CD4-positive, CD25-positive, alpha-beta regulatory T cell (primary cell): ENCODE measurements at regions not wholly inside any gene's neighbourhood (a gene's known extent, or its start where the extent isn't known, plus 50 kb on each side); places are given as distances from the start of the nearest gene placed in this dataset.
A peak's percentile ranks its signal among the peaks of the same experiment; 100 is the strongest.

Source experiments
- ATAC-seq, 2 donors: fragments of 150-1000 bp; cut with Tn5 transposase; one replicate each; pipeline ENCODE4 v1.10.0; 2021; ENCODE audit warnings: low read depth in 2 of 2, moderate number of reproducible peaks in 2 of 2, moderate library complexity in 1 of 2
- DNase-seq, 3 donors: peaks; one replicate each; pipeline versions ENCODE4 v3.0.0 to v3.0.0-alpha.2; 2012 to 2022; ENCODE audit warnings: mixed read lengths in 1 of 3
- H3K27ac ChIP-seq: one replicate; pipeline ENCODE4 v1.7.0; 2013; ENCODE audit warnings: mild to moderate bottlenecking, low read length; ENCODE audit not compliant: insufficient read depth, poor library complexity, severe bottlenecking
- H3K27me3 ChIP-seq: one replicate; pipeline ENCODE4 v1.7.0; 2013; ENCODE audit warnings: low read length; ENCODE audit not compliant: control insufficient read depth, insufficient read depth
- H3K36me3 ChIP-seq: one replicate; pipeline ENCODE4 v1.7.0; 2013; ENCODE audit warnings: mild to moderate bottlenecking, low read length, moderate library complexity; ENCODE audit not compliant: control insufficient read depth, insufficient read depth
- H3K4me1 ChIP-seq: 2 replicates; pipeline ENCODE4 v1.7.0; 2013; ENCODE audit warnings: mild to moderate bottlenecking, low read length; ENCODE audit not compliant: insufficient read depth, control insufficient read depth, poor library complexity, severe bottlenecking
- H3K4me3 ChIP-seq: one replicate; pipeline ENCODE4 v1.7.0; 2013; ENCODE audit warnings: low read depth, mild to moderate bottlenecking, low read length, moderate library complexity
- H3K9me3 ChIP-seq, 2 experiments: 1 replicate in 1 of 2; 2 replicates in 1 of 2; pipeline ENCODE4 v1.7.0; 2013; ENCODE audit warnings: low read length in 2 of 2, mild to moderate bottlenecking in 1 of 2, moderate library complexity in 1 of 2; ENCODE audit not compliant: control insufficient read depth in 2 of 2
- H3K27ac Mint-ChIP-seq, 3 donors: one replicate each; pipeline ENCODE4 v1.8.0; 2020 to 2022; ENCODE audit warnings: mild to moderate bottlenecking in 3 of 3, mixed read lengths in 3 of 3, moderate library complexity in 2 of 3
- H3K27me3 Mint-ChIP-seq: one replicate; pipeline ENCODE4 v1.8.0; 2022; ENCODE audit warnings: mild to moderate bottlenecking, mixed read lengths
- H3K36me3 Mint-ChIP-seq: one replicate; pipeline ENCODE4 v1.8.0; 2020; ENCODE audit warnings: mixed read lengths
- H3K4me1 Mint-ChIP-seq, 4 donors: one replicate each; pipeline ENCODE4 v1.8.0; 2020 to 2022; ENCODE audit warnings: mixed read lengths in 4 of 4, mild to moderate bottlenecking in 1 of 4
- H3K4me3 Mint-ChIP-seq, 4 donors: one replicate each; pipeline ENCODE4 v1.8.0; 2020 to 2022; ENCODE audit warnings: mild to moderate bottlenecking in 4 of 4, mixed read lengths in 4 of 4, moderate library complexity in 3 of 4
- H3K9me3 Mint-ChIP-seq, 7 donors: one replicate each; pipeline ENCODE4 v1.8.0; 2020 to 2022; ENCODE audit warnings: mixed read lengths in 7 of 7, mild to moderate bottlenecking in 3 of 7, moderate library complexity in 2 of 7

- no peak for DNase-seq
- Histone ChIP-seq H3K27ac (no peak overlapping the region), H3K27me3 (peaks cover 37% of the 10 kb centered on the region), H3K9me3 (no peaks in the 10 kb centered on the region), H3K36me3 (no peaks in the 10 kb centered on the region), H3K4me3 (no peak overlapping the region), H3K4me1 (peaks cover 3% of the 10 kb centered on the region)
- no peaks in the 10 kb centered on the region for H3K9me3 Mint-ChIP-seq
- H3K36me3 Mint-ChIP-seq: no peaks in the 10 kb centered on the region
- peaks cover 0 to 13% (median 0%) of the 10 kb centered on the region in 4 donors for H3K4me1 Mint-ChIP-seq
- peaks cover 65% of the 10 kb centered on the region for H3K27me3 Mint-ChIP-seq
- no peak overlapping the region for H3K27ac Mint-ChIP-seq
- peak overlapping the region in 2 of 4 donors; percentile 28 to 29 for H3K4me3 Mint-ChIP-seq
- no peak for ATAC-seq
Observed at GRCh38 chr2:45168711-45169338, 159.6 kb upstream of the SIX2 start.

- no peaks in the 10 kb centered on the region for H3K36me3 Mint-ChIP-seq
- ATAC-seq: no peak
- peak overlapping the region in 1 of 4 donors; percentile 28 for H3K4me3 Mint-ChIP-seq
Observed at GRCh38 chr2:45167920-45168629, 158.8 kb upstream of the SIX2 start.

GRCh38 chr2:45166229-45166890, 157.1 kb upstream of the SIX2 start:
- Histone ChIP-seq H3K4me3 (no peak overlapping the region), H3K27ac (no peak overlapping the region), H3K4me1 (peaks cover 3% of the 10 kb centered on the region), H3K9me3 (no peaks in the 10 kb centered on the region), H3K27me3 (peaks cover 20% of the 10 kb centered on the region), H3K36me3 (no peaks in the 10 kb centered on the region)
- peaks cover 0 to 13% (median 0%) of the 10 kb centered on the region in 4 donors for H3K4me1 Mint-ChIP-seq
- H3K4me3 Mint-ChIP-seq: no peak overlapping the region
- no peak for DNase-seq
- no peak for ATAC-seq
- H3K27ac Mint-ChIP-seq: no peak overlapping the region
- peaks cover 58% of the 10 kb centered on the region for H3K27me3 Mint-ChIP-seq
- H3K36me3 Mint-ChIP-seq: no peaks in the 10 kb centered on the region
- no peaks in the 10 kb centered on the region for H3K9me3 Mint-ChIP-seq

More at GRCh38 chr2:45167920-45168629, 158.8 kb upstream of the SIX2 start:
- no peak overlapping the region for H3K4me3 ChIP-seq
- peaks cover 66% of the 10 kb centered on the region for H3K27me3 Mint-ChIP-seq
- H3K27me3 ChIP-seq: peaks cover 33% of the 10 kb centered on the region
- H3K27ac Mint-ChIP-seq: no peak overlapping the region
- no peak overlapping the region for H3K27ac ChIP-seq
- no peaks in the 10 kb centered on the region for H3K36me3 ChIP-seq
- H3K4me1 Mint-ChIP-seq: peaks cover 0 to 13% (median 0%) of the 10 kb centered on the region in 4 donors
- H3K4me1 ChIP-seq: peaks cover 3% of the 10 kb centered on the region
- H3K9me3 ChIP-seq: no peaks in the 10 kb centered on the region
- H3K9me3 Mint-ChIP-seq: no peaks in the 10 kb centered on the region
- DNase-seq: no peak

GRCh38 chr2:45162711-45163110, 153.5 kb upstream of the SIX2 start:
- Mint-ChIP-seq H3K4me3 (no peak overlapping the region), H3K27ac (no peak overlapping the region), H3K4me1 (no peaks in the 10 kb centered on the region), H3K36me3 (no peaks in the 10 kb centered on the region), H3K9me3 (no peaks in the 10 kb centered on the region), H3K27me3 (peaks cover 50% of the 10 kb centered on the region)
- Histone ChIP-seq H3K4me3 (no peak overlapping the region), H3K4me1 (no peaks in the 10 kb centered on the region), H3K27me3 (peaks cover 18% of the 10 kb centered on the region), H3K27ac (no peak overlapping the region), H3K9me3 (no peaks in the 10 kb centered on the region), H3K36me3 (no peaks in the 10 kb centered on the region)
- ATAC-seq: no peak
- DNase-seq: no peak

GRCh38 chr2:45156605-45157004, 147.4 kb upstream of the SIX2 start:
- no peak for ATAC-seq
- H3K9me3 ChIP-seq: no peaks in the 10 kb centered on the region
- H3K4me1 ChIP-seq: no peaks in the 10 kb centered on the region
- Mint-ChIP-seq H3K4me3 (no peak overlapping the region), H3K27ac (no peak overlapping the region), H3K27me3 (peaks cover 15% of the 10 kb centered on the region), H3K4me1 (no peaks in the 10 kb centered on the region), H3K9me3 (peaks cover 0 to 5% (median 0%) of the 10 kb centered on the region in 7 donors), H3K36me3 (no peaks in the 10 kb centered on the region)
- H3K27me3 ChIP-seq: peaks cover 7% of the 10 kb centered on the region
- H3K36me3 ChIP-seq: no peaks in the 10 kb centered on the region
- no peak overlapping the region for H3K4me3 ChIP-seq
- H3K27ac ChIP-seq: no peak overlapping the region
- DNase-seq: no peak

- H3K27ac ChIP-seq: no peak overlapping the region
- H3K27me3 ChIP-seq: peaks cover 2% of the 10 kb centered on the region
- no peak overlapping the region for H3K27ac Mint-ChIP-seq
- peaks cover 0 to 5% (median 0%) of the 10 kb centered on the region in 7 donors for H3K9me3 Mint-ChIP-seq
- no peaks in the 10 kb centered on the region for H3K36me3 ChIP-seq
- no peak overlapping the region for H3K4me3 ChIP-seq
- no peaks in the 10 kb centered on the region for H3K36me3 Mint-ChIP-seq
- DNase-seq (no peak), ATAC-seq (no peak)
- H3K27me3 Mint-ChIP-seq: peaks cover 10% of the 10 kb centered on the region
- H3K9me3 ChIP-seq: no peaks in the 10 kb centered on the region
- no peaks in the 10 kb centered on the region for H3K4me1 Mint-ChIP-seq
- H3K4me1 ChIP-seq: no peaks in the 10 kb centered on the region
- peak overlapping the region in 1 of 4 donors; percentile 3 for H3K4me3 Mint-ChIP-seq
Observed at GRCh38 chr2:45154606-45155155, 145.4 kb upstream of the SIX2 start.

- Mint-ChIP-seq H3K27me3 (peaks cover 10% of the 10 kb centered on the region), H3K4me3 (peak overlapping the region in 1 of 4 donors; percentile 3), H3K9me3 (peaks cover 0 to 5% (median 0%) of the 10 kb centered on the region in 7 donors), H3K4me1 (no peaks in the 10 kb centered on the region), H3K36me3 (no peaks in the 10 kb centered on the region), H3K27ac (no peak overlapping the region)
- Histone ChIP-seq H3K36me3 (no peaks in the 10 kb centered on the region), H3K27me3 (peaks cover 2% of the 10 kb centered on the region), H3K4me3 (no peak overlapping the region), H3K27ac (no peak overlapping the region), H3K4me1 (no peaks in the 10 kb centered on the region), H3K9me3 (no peaks in the 10 kb centered on the region)
- DNase-seq (no peak), ATAC-seq (no peak)
Observed at GRCh38 chr2:45154144-45154543, 144.9 kb upstream of the SIX2 start.
